ENCODE measurements at regions not wholly inside any gene's neighbourhood (a gene's known extent, or its start where the extent isn't known, plus 50 kb on each side); places are given as distances from the start of the nearest gene placed in this dataset.
"Not testable (repeated sequence)": the region's sequence is repeated elsewhere in the genome, so short reads cannot be mapped to it uniquely, and the experiment has no call there.

GRCh38 chr10:23493711-23494110 is 54.8 kb downstream of the OTUD1 start:
- no peak for DNase-seq (ENCODE audit: low spot score)

GRCh38 chr10:23496727-23497126 is 57.9 kb downstream of the OTUD1 start:
- DNase-seq (ENCODE audit: low spot score) = no peak

GRCh38 chr10:23499372-23500132 is 60.7 kb downstream of the OTUD1 start:
- no peak for DNase-seq (ENCODE audit: low spot score)

- no peak for DNase-seq (ENCODE audit: low spot score)
Observed at GRCh38 chr10:23505797-23506465, 67.1 kb downstream of the OTUD1 start.

GRCh38 chr10:23512355-23513058 is 73.6 kb downstream of the OTUD1 start:
- DNase-seq (ENCODE audit: low spot score) = no peak

GRCh38 chr10:23513621-23514020 is 74.7 kb downstream of the OTUD1 start:
- DNase-seq (ENCODE audit: low spot score) = not testable (repeated sequence)

GRCh38 chr10:23514321-23514720 is 75.4 kb downstream of the OTUD1 start:
- no peak for DNase-seq (ENCODE audit: low spot score)

- DNase-seq (ENCODE audit: low spot score) = no peak
Observed at GRCh38 chr10:23516530-23516929, 77.7 kb downstream of the OTUD1 start.

GRCh38 chr10:23517155-23517554 is 78.3 kb downstream of the OTUD1 start:
- no peak for DNase-seq (ENCODE audit: low spot score)

GRCh38 chr10:23521735-23522134 is 82.9 kb downstream of the OTUD1 start:
- no peak for DNase-seq (ENCODE audit: low spot score)

- DNase-seq (ENCODE audit: low spot score) = no peak
Observed at GRCh38 chr10:23522345-23522744, 83.5 kb downstream of the OTUD1 start.

GRCh38 chr10:23523251-23523650 is 84.4 kb downstream of the OTUD1 start:
- DNase-seq (ENCODE audit: low spot score) = no peak

- DNase-seq (ENCODE audit: low spot score) = no peak
Observed at GRCh38 chr10:23525406-23525805, 86.5 kb downstream of the OTUD1 start.

GRCh38 chr10:23528419-23528818 is 89.5 kb downstream of the OTUD1 start:
- no peak for DNase-seq (ENCODE audit: low spot score)

GRCh38 chr10:23529625-23530024 is 90.8 kb downstream of the OTUD1 start:
- no peak for DNase-seq (ENCODE audit: low spot score)

- no peak for DNase-seq (ENCODE audit: low spot score)
Observed at GRCh38 chr10:23530079-23530478, 91.2 kb downstream of the OTUD1 start.

GRCh38 chr10:23533212-23533611 is 94.3 kb downstream of the OTUD1 start:
- DNase-seq (ENCODE audit: low spot score) = no peak

GRCh38 chr10:23534326-23534725 is 95.5 kb downstream of the OTUD1 start:
- no peak for DNase-seq (ENCODE audit: low spot score)

GRCh38 chr10:23534761-23535160 is 95.9 kb downstream of the OTUD1 start:
- no peak for DNase-seq (ENCODE audit: low spot score)

- DNase-seq (ENCODE audit: low spot score) = no peak
Observed at GRCh38 chr10:23535381-23535780, 96.5 kb downstream of the OTUD1 start.

GRCh38 chr10:23538968-23539367 is 100.1 kb downstream of the OTUD1 start:
- no peak for DNase-seq (ENCODE audit: low spot score)

GRCh38 chr10:23540401-23541030 is 101.6 kb downstream of the OTUD1 start:
- DNase-seq (ENCODE audit: low spot score) = no peak
